Neutrophil (primary cell): ENCODE measurements at regions not wholly inside any gene's neighbourhood (a gene's known extent, or its start where the extent isn't known, plus 50 kb on each side); places are given as distances from the start of the nearest gene placed in this dataset.

ENCODE experiments used
- H3K27ac ChIP-seq: fragments of 200-600 bp; sonication (generic); 2 replicates; pipeline ENCODE4 v1.5.1; 2016; ENCODE audit warnings: mild to moderate bottlenecking, moderate library complexity
- H3K27me3 ChIP-seq: fragments of 200-600 bp; sonication (generic); 2 replicates; pipeline ENCODE4 v1.6.0; 2016; ENCODE audit warnings: mild to moderate bottlenecking
- H3K36me3 ChIP-seq: fragments of 200-600 bp; sonication (generic); 2 replicates; pipeline ENCODE4 v1.5.1; 2017
- H3K4me1 ChIP-seq, 2 experiments: fragments of 200-600 bp in 1 of 2; sonication (generic) in 1 of 2; 1 replicate in 1 of 2; 2 replicates in 1 of 2; pipeline versions ENCODE4 v1.5.1 to v1.6.1; 2013 to 2016; ENCODE audit warnings: low read depth in 1 of 2, low read length in 1 of 2, mild to moderate bottlenecking in 1 of 2, moderate library complexity in 1 of 2; ENCODE audit not compliant: control insufficient read depth in 1 of 2, insufficient read depth in 1 of 2
- H3K4me3 ChIP-seq, 2 experiments: fragments of 200-600 bp in 1 of 2; sonication (generic) in 1 of 2; 1 replicate in 1 of 2; 2 replicates in 1 of 2; pipeline ENCODE4 v1.5.1; 2013 to 2016; ENCODE audit warnings: low read depth in 1 of 2, low read length in 1 of 2, mild to moderate bottlenecking in 1 of 2, moderate library complexity in 1 of 2
- H3K9me3 ChIP-seq: fragments of 200-600 bp; sonication (generic); 2 replicates; pipeline ENCODE4 v1.5.1; 2016
- CTCF ChIP-seq: fragments of 200-600 bp; sonication (generic); IDR thresholded peaks from 2 replicates; pipeline ENCODE4 v1.5.1; 2016; ENCODE audit warnings: antibody characterized with exemption

GRCh38 chr12:127262615-127263014 is 1004.4 kb upstream of the TMEM132C start:
- no peaks in the 10 kb centered on the region for H3K27me3 ChIP-seq
- no peaks in the 10 kb centered on the region for H3K9me3 ChIP-seq
- no peak for TF ChIP-seq CTCF
- H3K4me1 ChIP-seq, result no peaks in the 10 kb centered on the region
- no peak overlapping the region for H3K27ac ChIP-seq
- H3K36me3 ChIP-seq, result no peaks in the 10 kb centered on the region
- no peak overlapping the region for H3K4me3 ChIP-seq

GRCh38 chr12:127263621-127264020 is 1003.3 kb upstream of the TMEM132C start:
- Histone ChIP-seq H3K4me3 (no peak overlapping the region), H3K27ac (no peak overlapping the region), H3K27me3 (no peaks in the 10 kb centered on the region), H3K9me3 (peaks cover 5% of the 10 kb centered on the region), H3K36me3 (no peaks in the 10 kb centered on the region), H3K4me1 (no peaks in the 10 kb centered on the region)
- TF ChIP-seq CTCF, result no peak

- peaks cover 5% of the 10 kb centered on the region for H3K9me3 ChIP-seq
- peaks cover 10 to 12% of the 10 kb centered on the region in 2 experiments for H3K4me1 ChIP-seq
- TF ChIP-seq CTCF, result no peak
- no peak overlapping the region for H3K27ac ChIP-seq
- H3K36me3 ChIP-seq, result no peaks in the 10 kb centered on the region
- no peak overlapping the region for H3K4me3 ChIP-seq
- H3K27me3 ChIP-seq, result no peaks in the 10 kb centered on the region
These were observed 999.8 kb upstream of the TMEM132C start for GRCh38 chr12:127267128-127267527.

- Histone ChIP-seq H3K4me1 (peaks cover 10 to 12% of the 10 kb centered on the region in 2 experiments), H3K4me3 (no peak overlapping the region), H3K27me3 (no peaks in the 10 kb centered on the region), H3K27ac (no peak overlapping the region), H3K36me3 (no peaks in the 10 kb centered on the region), H3K9me3 (peaks cover 5% of the 10 kb centered on the region)
- no peak for TF ChIP-seq CTCF
These were observed 998.8 kb upstream of the TMEM132C start for GRCh38 chr12:127268213-127268612.

GRCh38 chr12:127268706-127269425 is 998.1 kb upstream of the TMEM132C start:
- Histone ChIP-seq H3K9me3 (peaks cover 5% of the 10 kb centered on the region), H3K27ac (no peak overlapping the region), H3K36me3 (no peaks in the 10 kb centered on the region), H3K4me1 (peaks cover 10 to 12% of the 10 kb centered on the region in 2 experiments), H3K27me3 (no peaks in the 10 kb centered on the region), H3K4me3 (no peak overlapping the region)
- TF ChIP-seq CTCF, result no peak
